ENCODE measurements at regions not wholly inside any gene's neighbourhood (a gene's known extent, or its start where the extent isn't known, plus 50 kb on each side); places are given as distances from the start of the nearest gene placed in this dataset.

- no peak for DNase-seq (ENCODE audit: low spot score)
These were observed 301.8 kb upstream of the MTNR1B start for GRCh38 chr11:92667486-92668152.

- DNase-seq (ENCODE audit: low spot score), result no peak
These were observed 299.1 kb upstream of the MTNR1B start for GRCh38 chr11:92670308-92670890.

GRCh38 chr11:92671081-92671480 is 298.4 kb upstream of the MTNR1B start:
- no peak for DNase-seq (ENCODE audit: low spot score)

GRCh38 chr11:92675303-92675702 is 294.1 kb upstream of the MTNR1B start:
- no peak for DNase-seq (ENCODE audit: low spot score)

GRCh38 chr11:92675810-92676209 is 293.6 kb upstream of the MTNR1B start:
- DNase-seq (ENCODE audit: low spot score), result no peak

GRCh38 chr11:92678008-92678611 is 291.3 kb upstream of the MTNR1B start:
- DNase-seq (ENCODE audit: low spot score), result no peak

- DNase-seq (ENCODE audit: low spot score), result no peak
These were observed 287.9 kb upstream of the MTNR1B start for GRCh38 chr11:92681586-92681985.

GRCh38 chr11:92682136-92682535 is 287.3 kb upstream of the MTNR1B start:
- no peak for DNase-seq (ENCODE audit: low spot score)

- DNase-seq (ENCODE audit: low spot score), result no peak
These were observed 286.5 kb upstream of the MTNR1B start for GRCh38 chr11:92682952-92683351.

GRCh38 chr11:92685049-92685448 is 284.4 kb upstream of the MTNR1B start:
- no peak for DNase-seq (ENCODE audit: low spot score)

- no peak for DNase-seq (ENCODE audit: low spot score)
These were observed 281.7 kb upstream of the MTNR1B start for GRCh38 chr11:92687724-92688123.

GRCh38 chr11:92688416-92688815 is 281.0 kb upstream of the MTNR1B start:
- no peak for DNase-seq (ENCODE audit: low spot score)

GRCh38 chr11:92692826-92693546 is 276.5 kb upstream of the MTNR1B start:
- DNase-seq (ENCODE audit: low spot score), result no peak

GRCh38 chr11:92696076-92696475 is 273.4 kb upstream of the MTNR1B start:
- no peak for DNase-seq (ENCODE audit: low spot score)

GRCh38 chr11:92697461-92698312 is 271.8 kb upstream of the MTNR1B start:
- DNase-seq (ENCODE audit: low spot score), result no peak

- DNase-seq (ENCODE audit: low spot score), result no peak
These were observed 270.7 kb upstream of the MTNR1B start for GRCh38 chr11:92698742-92699141.

- peak; percentile 10 for DNase-seq (ENCODE audit: low spot score)
These were observed 267.2 kb upstream of the MTNR1B start for GRCh38 chr11:92702037-92702804.

- peak; percentile 20 for DNase-seq (ENCODE audit: low spot score)
These were observed 266.5 kb upstream of the MTNR1B start for GRCh38 chr11:92702805-92703448.

- peak; percentile 32 for DNase-seq (ENCODE audit: low spot score)
These were observed 266.0 kb upstream of the MTNR1B start for GRCh38 chr11:92703449-92703830.

GRCh38 chr11:92707173-92707619 is 262.3 kb upstream of the MTNR1B start:
- peak; percentile 8 for DNase-seq (ENCODE audit: low spot score)

- DNase-seq (ENCODE audit: low spot score), result no peak
These were observed 261.8 kb upstream of the MTNR1B start for GRCh38 chr11:92707665-92708064.
